Neural cell (in vitro differentiated cells): ENCODE measurements at regions not wholly inside any gene's neighbourhood (a gene's known extent, or its start where the extent isn't known, plus 50 kb on each side); places are given as distances from the start of the nearest gene placed in this dataset.

ENCODE experiments used
- CTCF ChIP-seq: fragments of 450-650 bp; IDR thresholded peaks from 2 replicates; pipeline ENCODE4 v1.5.1; 2014; ENCODE audit warnings: antibody characterized with exemption, mild to moderate bottlenecking, moderate library complexity; ENCODE audit not compliant: poor library complexity, severe bottlenecking
- EP300 ChIP-seq: fragments of 450-650 bp; conservative IDR thresholded peaks from 2 replicates; pipeline ENCODE4 v1.6.1; 2014; ENCODE audit warnings: antibody characterized with exemption, mild to moderate bottlenecking, moderate library complexity; ENCODE audit not compliant: poor library complexity, severe bottlenecking
- EZH2 ChIP-seq: fragments of 200-600, 300-800 bp; shearing (Covaris generic), sonication (generic); IDR thresholded peaks from 2 replicates; pipeline ENCODE4 v1.6.1; 2014; ENCODE audit warnings: antibody characterized with exemption, low read length, borderline replicate concordance, mild to moderate bottlenecking; ENCODE audit not compliant: insufficient read depth, poor library complexity, severe bottlenecking
- POLR2AphosphoS5 ChIP-seq: IDR thresholded peaks from 2 replicates; pipeline ENCODE4 v1.6.1; 2012
- TAF1 ChIP-seq: IDR thresholded peaks from 2 replicates; pipeline ENCODE4 v1.6.1; 2012; ENCODE audit warnings: low read depth
- TF ChIP-seq, protein P1 (sequence below): IDR thresholded peaks from 2 replicates; pipeline ENCODE4 v1.6.1; 2012; ENCODE audit warnings: borderline replicate concordance

DNA sequence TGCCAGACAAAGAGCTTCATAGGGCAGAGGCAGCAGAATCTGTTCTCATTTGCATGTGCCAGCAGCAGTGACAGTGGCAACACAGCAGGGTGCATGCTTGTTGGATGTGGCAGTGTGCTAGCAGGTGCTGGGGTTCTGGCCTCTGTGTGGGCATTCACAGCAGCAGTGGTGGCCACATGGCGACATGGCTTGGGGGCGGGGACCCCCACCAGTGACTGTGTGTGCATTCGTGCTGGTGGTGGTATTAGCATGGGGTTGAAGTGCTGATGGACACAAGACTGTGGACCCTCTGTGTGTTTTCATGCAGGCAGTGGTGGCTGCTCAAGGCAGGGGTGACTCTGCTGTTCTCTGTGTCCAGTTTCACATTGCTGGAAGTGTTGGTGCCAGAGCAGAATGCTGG is 183.2 kb upstream of the PDE4D start:
- no peak for TF ChIP-seq CTCF
- no peak for TF ChIP-seq TAF1
- no peak for TF ChIP-seq EZH2
- TF ChIP-seq POLR2AphosphoS5, result no peak
- TF ChIP-seq, protein P1, sequence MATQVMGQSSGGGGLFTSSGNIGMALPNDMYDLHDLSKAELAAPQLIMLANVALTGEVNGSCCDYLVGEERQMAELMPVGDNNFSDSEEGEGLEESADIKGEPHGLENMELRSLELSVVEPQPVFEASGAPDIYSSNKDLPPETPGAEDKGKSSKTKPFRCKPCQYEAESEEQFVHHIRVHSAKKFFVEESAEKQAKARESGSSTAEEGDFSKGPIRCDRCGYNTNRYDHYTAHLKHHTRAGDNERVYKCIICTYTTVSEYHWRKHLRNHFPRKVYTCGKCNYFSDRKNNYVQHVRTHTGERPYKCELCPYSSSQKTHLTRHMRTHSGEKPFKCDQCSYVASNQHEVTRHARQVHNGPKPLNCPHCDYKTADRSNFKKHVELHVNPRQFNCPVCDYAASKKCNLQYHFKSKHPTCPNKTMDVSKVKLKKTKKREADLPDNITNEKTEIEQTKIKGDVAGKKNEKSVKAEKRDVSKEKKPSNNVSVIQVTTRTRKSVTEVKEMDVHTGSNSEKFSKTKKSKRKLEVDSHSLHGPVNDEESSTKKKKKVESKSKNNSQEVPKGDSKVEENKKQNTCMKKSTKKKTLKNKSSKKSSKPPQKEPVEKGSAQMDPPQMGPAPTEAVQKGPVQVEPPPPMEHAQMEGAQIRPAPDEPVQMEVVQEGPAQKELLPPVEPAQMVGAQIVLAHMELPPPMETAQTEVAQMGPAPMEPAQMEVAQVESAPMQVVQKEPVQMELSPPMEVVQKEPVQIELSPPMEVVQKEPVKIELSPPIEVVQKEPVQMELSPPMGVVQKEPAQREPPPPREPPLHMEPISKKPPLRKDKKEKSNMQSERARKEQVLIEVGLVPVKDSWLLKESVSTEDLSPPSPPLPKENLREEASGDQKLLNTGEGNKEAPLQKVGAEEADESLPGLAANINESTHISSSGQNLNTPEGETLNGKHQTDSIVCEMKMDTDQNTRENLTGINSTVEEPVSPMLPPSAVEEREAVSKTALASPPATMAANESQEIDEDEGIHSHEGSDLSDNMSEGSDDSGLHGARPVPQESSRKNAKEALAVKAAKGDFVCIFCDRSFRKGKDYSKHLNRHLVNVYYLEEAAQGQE, result no peak
- TF ChIP-seq EP300, result no peak
